Activated naive CD8-positive, alpha-beta T cell treated with anti-CD3 and anti-CD28 coated beads, Interleukin-2, amount 50 U/mL, for 24 hours (primary cell): ENCODE measurements at regions not wholly inside any gene's neighbourhood (a gene's known extent, or its start where the extent isn't known, plus 50 kb on each side); places are given as distances from the start of the nearest gene placed in this dataset.
A peak's percentile ranks its signal among the peaks of the same experiment; 100 is the strongest.

Source experiments
- ATAC-seq: fragments of 150-1000 bp; cut with Tn5 transposase; one replicate; pipeline ENCODE4 v1.10.0; 2021
- DNase-seq: peaks from one replicate; pipeline ENCODE4 v3.0.0; 2021
- H3K27ac Mint-ChIP-seq: one replicate; pipeline ENCODE4 v1.8.0; 2021; ENCODE audit warnings: mild to moderate bottlenecking, mixed read lengths
- H3K27me3 Mint-ChIP-seq: one replicate; pipeline ENCODE4 v1.8.0; 2021; ENCODE audit warnings: mixed read lengths
- H3K36me3 Mint-ChIP-seq: one replicate; pipeline ENCODE4 v1.8.0; 2021; ENCODE audit warnings: low read depth, mixed read lengths
- H3K4me1 Mint-ChIP-seq: one replicate; pipeline ENCODE4 v1.8.0; 2021; ENCODE audit warnings: mixed read lengths
- H3K4me3 Mint-ChIP-seq: one replicate; pipeline ENCODE4 v1.8.0; 2021; ENCODE audit warnings: mild to moderate bottlenecking, moderate library complexity, mixed read lengths
- H3K9me3 Mint-ChIP-seq: one replicate; pipeline ENCODE4 v1.8.0; 2021; ENCODE audit warnings: mixed read lengths

- no peak overlapping the region for H3K4me3 Mint-ChIP-seq
- peaks cover 3% of the 10 kb centered on the region for H3K27me3 Mint-ChIP-seq
- H3K9me3 Mint-ChIP-seq = peaks cover 13% of the 10 kb centered on the region
- ATAC-seq (peak; percentile 40), DNase-seq (no peak)
- H3K36me3 Mint-ChIP-seq = no peaks in the 10 kb centered on the region
- no peak overlapping the region for H3K27ac Mint-ChIP-seq
- no peaks in the 10 kb centered on the region for H3K4me1 Mint-ChIP-seq
These were observed 76.1 kb upstream of the MANEA start for GRCh38 chr6:95501032-95501904.

- no peaks in the 10 kb centered on the region for H3K27me3 Mint-ChIP-seq
- no peaks in the 10 kb centered on the region for H3K4me1 Mint-ChIP-seq
- ATAC-seq (no peak), DNase-seq (no peak)
- peaks cover 13% of the 10 kb centered on the region for H3K9me3 Mint-ChIP-seq
- no peaks in the 10 kb centered on the region for H3K36me3 Mint-ChIP-seq
- H3K4me3 Mint-ChIP-seq = no peak overlapping the region
- no peak overlapping the region for H3K27ac Mint-ChIP-seq
These were observed 73.8 kb upstream of the MANEA start for GRCh38 chr6:95503568-95503967.

- DNase-seq = no peak
- no peak for ATAC-seq
- no peaks in the 10 kb centered on the region for H3K4me1 Mint-ChIP-seq
- H3K27ac Mint-ChIP-seq = no peak overlapping the region
- no peaks in the 10 kb centered on the region for H3K36me3 Mint-ChIP-seq
- no peak overlapping the region for H3K4me3 Mint-ChIP-seq
- no peaks in the 10 kb centered on the region for H3K27me3 Mint-ChIP-seq
- H3K9me3 Mint-ChIP-seq = no peaks in the 10 kb centered on the region
These were observed 65.9 kb upstream of the MANEA start for GRCh38 chr6:95511404-95511803.

- no peak overlapping the region for H3K27ac Mint-ChIP-seq
- H3K27me3 Mint-ChIP-seq = no peaks in the 10 kb centered on the region
- no peak overlapping the region for H3K4me3 Mint-ChIP-seq
- ATAC-seq (no peak), DNase-seq (no peak)
- no peaks in the 10 kb centered on the region for H3K36me3 Mint-ChIP-seq
- no peaks in the 10 kb centered on the region for H3K9me3 Mint-ChIP-seq
- H3K4me1 Mint-ChIP-seq = no peaks in the 10 kb centered on the region
These were observed 61.4 kb upstream of the MANEA start for GRCh38 chr6:95515975-95516374.

- no peak overlapping the region for H3K27ac Mint-ChIP-seq
- no peaks in the 10 kb centered on the region for H3K36me3 Mint-ChIP-seq
These were observed 60.3 kb upstream of the MANEA start for GRCh38 chr6:95517004-95517403.

GRCh38 chr6:95517568-95517967 lies 59.8 kb upstream of the MANEA start:
- Mint-ChIP-seq H3K27ac (no peak overlapping the region), H3K4me1 (no peaks in the 10 kb centered on the region), H3K36me3 (no peaks in the 10 kb centered on the region), H3K9me3 (no peaks in the 10 kb centered on the region), H3K27me3 (no peaks in the 10 kb centered on the region), H3K4me3 (no peak overlapping the region)
- no peak for DNase-seq
- ATAC-seq = no peak

More at GRCh38 chr6:95517004-95517403, 60.3 kb upstream of the MANEA start:
- Mint-ChIP-seq H3K9me3 (no peaks in the 10 kb centered on the region), H3K4me1 (no peaks in the 10 kb centered on the region), H3K27me3 (no peaks in the 10 kb centered on the region), H3K4me3 (no peak overlapping the region)
- DNase-seq = no peak
- no peak for ATAC-seq

- Mint-ChIP-seq H3K4me1 (no peaks in the 10 kb centered on the region), H3K27ac (no peak overlapping the region), H3K4me3 (no peak overlapping the region), H3K27me3 (no peaks in the 10 kb centered on the region), H3K36me3 (no peaks in the 10 kb centered on the region), H3K9me3 (no peaks in the 10 kb centered on the region)
- DNase-seq = no peak
- no peak for ATAC-seq
These were observed 58.6 kb upstream of the MANEA start for GRCh38 chr6:95518630-95519227.

- H3K4me3 Mint-ChIP-seq = no peak overlapping the region
- ATAC-seq = no peak
These were observed 57.9 kb upstream of the MANEA start for GRCh38 chr6:95519228-95520037.

GRCh38 chr6:95521181-95521580 lies 56.2 kb upstream of the MANEA start:
- H3K27ac Mint-ChIP-seq = no peak overlapping the region
- H3K27me3 Mint-ChIP-seq = peaks cover 4% of the 10 kb centered on the region
- ATAC-seq (no peak), DNase-seq (no peak)
- no peaks in the 10 kb centered on the region for H3K36me3 Mint-ChIP-seq
- no peak overlapping the region for H3K4me3 Mint-ChIP-seq
- no peaks in the 10 kb centered on the region for H3K9me3 Mint-ChIP-seq
- no peaks in the 10 kb centered on the region for H3K4me1 Mint-ChIP-seq

More at GRCh38 chr6:95519228-95520037, 57.9 kb upstream of the MANEA start:
- Mint-ChIP-seq H3K4me1 (no peaks in the 10 kb centered on the region), H3K9me3 (no peaks in the 10 kb centered on the region), H3K27me3 (no peaks in the 10 kb centered on the region), H3K36me3 (no peaks in the 10 kb centered on the region), H3K27ac (no peak overlapping the region)
- no peak for DNase-seq
